ENCODE measurements at regions not wholly inside any gene's neighbourhood (a gene's known extent, or its start where the extent isn't known, plus 50 kb on each side); places are given as distances from the start of the nearest gene placed in this dataset.

DNA sequence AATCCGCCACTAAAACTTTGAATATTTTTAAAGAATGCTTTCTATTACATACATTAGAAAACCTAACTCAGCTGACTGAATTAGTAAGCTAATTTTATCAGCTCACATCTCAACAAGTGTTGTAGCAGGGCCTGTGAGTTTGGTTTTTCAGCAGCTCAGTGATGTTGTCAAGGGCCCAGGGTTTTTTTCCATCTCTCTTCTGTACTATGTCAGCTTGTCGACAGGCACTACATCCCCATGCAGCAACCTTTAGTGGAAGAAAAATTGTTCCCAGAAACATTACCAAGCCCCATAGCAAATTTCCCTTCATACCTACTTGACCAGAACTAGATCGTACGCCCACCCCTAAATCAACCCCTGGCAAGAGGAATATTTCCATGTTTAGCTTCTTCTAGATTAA is 170.3 kb upstream of the TNFAIP3 start:
- ChIA-PET POLR2A (no interaction called here), CTCF (interaction anchor here (1.0 to 3.2 kb wide), 5 partner anchors 11 to 279 kb away, joined by 3 to 11 read pairs (median 8); no protein-coding TSS in a partner anchor)
- no peak for ATAC-seq (ENCODE audit: low read depth)
- Histone ChIP-seq H3K27me3 (replicated peaks in 1 of 4; ENCODE audit: control extremely low read depth in 1 of 4, control insufficient read depth in 3 of 4, insufficient read depth in 4 of 4, low read length in 3 of 4) (no peaks in the 10 kb centered on the region), H3K4me2 (replicated peaks; ENCODE audit: low read depth, low read length, poor library complexity, severe bottlenecking) (no peak overlapping the region), H3K27ac (ENCODE audit: low read length in 2 of 2) (no peak overlapping the region), H3K4me3 (ENCODE audit: control extremely low read depth in 1 of 5, extremely low read depth in 1 of 5, insufficient read depth in 1 of 5, low read depth in 2 of 5, low read length in 4 of 5) (no peak overlapping the region), H2AFZ (ENCODE audit: insufficient read depth, low read depth, low read length, poor library complexity, severe bottlenecking) (no peak overlapping the region), H3K4me1 (ENCODE audit: control insufficient read depth in 2 of 2, insufficient read depth in 2 of 2, low read length in 2 of 2) (peaks cover 12% of the 10 kb centered on the region in 2 donors), H3K79me2 (ENCODE audit: control insufficient read depth, insufficient read depth, low read length) (no peaks in the 10 kb centered on the region), H3K36me3 (replicated peaks in 1 of 2; ENCODE audit: control extremely low read depth in 1 of 2, control insufficient read depth in 1 of 2, extremely low read depth in 1 of 2, insufficient read depth in 2 of 2, low read length in 1 of 2) (no peaks in the 10 kb centered on the region), H3K9ac (ENCODE audit: low read length) (no peak overlapping the region), H4K20me1 (ENCODE audit: control insufficient read depth, insufficient read depth, low read length, poor library complexity, severe bottlenecking) (no peaks in the 10 kb centered on the region), H3K9me3 (ENCODE audit: control extremely low read depth in 1 of 3, control insufficient read depth in 2 of 3, insufficient read depth in 1 of 3, low read length in 2 of 3) (no peaks in the 10 kb centered on the region)
- Mint-ChIP-seq H3K4me3 (no peak overlapping the region), H3K9me3 (ENCODE audit: insufficient read depth) (no peaks in the 10 kb centered on the region), H3K27ac (no peak overlapping the region), H3K27me3 (peaks cover 8% of the 10 kb centered on the region), H3K4me1 (peaks cover 12% of the 10 kb centered on the region)
- DNase-seq: no peak
- TF ChIP-seq, protein P1, sequence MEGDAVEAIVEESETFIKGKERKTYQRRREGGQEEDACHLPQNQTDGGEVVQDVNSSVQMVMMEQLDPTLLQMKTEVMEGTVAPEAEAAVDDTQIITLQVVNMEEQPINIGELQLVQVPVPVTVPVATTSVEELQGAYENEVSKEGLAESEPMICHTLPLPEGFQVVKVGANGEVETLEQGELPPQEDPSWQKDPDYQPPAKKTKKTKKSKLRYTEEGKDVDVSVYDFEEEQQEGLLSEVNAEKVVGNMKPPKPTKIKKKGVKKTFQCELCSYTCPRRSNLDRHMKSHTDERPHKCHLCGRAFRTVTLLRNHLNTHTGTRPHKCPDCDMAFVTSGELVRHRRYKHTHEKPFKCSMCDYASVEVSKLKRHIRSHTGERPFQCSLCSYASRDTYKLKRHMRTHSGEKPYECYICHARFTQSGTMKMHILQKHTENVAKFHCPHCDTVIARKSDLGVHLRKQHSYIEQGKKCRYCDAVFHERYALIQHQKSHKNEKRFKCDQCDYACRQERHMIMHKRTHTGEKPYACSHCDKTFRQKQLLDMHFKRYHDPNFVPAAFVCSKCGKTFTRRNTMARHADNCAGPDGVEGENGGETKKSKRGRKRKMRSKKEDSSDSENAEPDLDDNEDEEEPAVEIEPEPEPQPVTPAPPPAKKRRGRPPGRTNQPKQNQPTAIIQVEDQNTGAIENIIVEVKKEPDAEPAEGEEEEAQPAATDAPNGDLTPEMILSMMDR (IDR thresholded peaks at IDR 0.05): no peak
- TF ChIP-seq EZH2 (IDR thresholded peaks at IDR 0.05; ENCODE audit: borderline replicate concordance, insufficient read depth, low read depth, low read length, poor library complexity, severe bottlenecking): no peak
- intact Hi-C loops (cut with micrococcal nuclease): no loop called here
- WGBS (ENCODE audit: insufficient coverage): 100% methylated on average over 2 of the region's 4 CpGs

DNA sequence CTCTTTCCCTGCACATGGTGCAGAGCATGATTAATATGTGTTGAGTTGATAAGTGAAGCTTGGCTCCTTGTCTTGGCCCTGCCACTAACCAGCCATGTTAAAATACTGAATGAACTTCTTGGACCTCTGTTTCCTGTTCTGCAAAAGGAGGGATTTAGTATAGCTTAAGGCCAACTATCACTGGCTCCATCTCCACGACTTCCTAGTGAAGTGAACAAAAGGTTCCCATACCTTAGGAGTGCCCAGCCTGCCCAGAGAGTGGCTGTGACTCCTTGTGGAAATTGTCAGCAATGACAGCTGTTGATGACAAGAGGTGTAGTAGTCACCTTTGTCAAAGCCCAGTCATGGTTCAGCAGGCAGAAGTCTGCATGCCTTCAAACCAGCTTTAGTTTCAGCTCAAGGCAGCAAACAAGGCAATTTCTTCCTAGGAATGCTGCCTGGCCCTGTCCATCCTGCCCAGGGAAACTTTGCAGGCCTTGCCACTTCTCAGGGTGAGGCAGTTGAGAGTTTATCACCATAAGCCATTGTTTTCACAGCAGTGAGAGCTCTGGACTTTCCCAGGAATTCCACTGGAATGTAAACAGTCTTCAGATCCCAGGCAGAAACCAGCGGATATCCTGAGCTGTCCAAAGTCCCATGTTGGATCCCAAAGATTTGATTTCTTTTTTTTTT is 169.7 kb upstream of the TNFAIP3 start:
- no CpG with 5 or more reads among the region's 2 CpGs for WGBS (ENCODE audit: insufficient coverage)
- H3K27ac ChIP-seq (ENCODE audit: low read length in 2 of 2): no peak overlapping the region
- no peak overlapping the region for H3K9ac ChIP-seq (ENCODE audit: low read length)
- H3K36me3 ChIP-seq (replicated peaks in 1 of 2; ENCODE audit: control extremely low read depth in 1 of 2, control insufficient read depth in 1 of 2, extremely low read depth in 1 of 2, insufficient read depth in 2 of 2, low read length in 1 of 2): no peaks in the 10 kb centered on the region
- no peak for TF ChIP-seq EZH2 (IDR thresholded peaks at IDR 0.05; ENCODE audit: borderline replicate concordance, insufficient read depth, low read depth, low read length, poor library complexity, severe bottlenecking)
- TF ChIP-seq, protein P1 (IDR thresholded peaks at IDR 0.05): no peak
- no peaks in the 10 kb centered on the region for H3K79me2 ChIP-seq (ENCODE audit: control insufficient read depth, insufficient read depth, low read length)
- H3K4me1 ChIP-seq (ENCODE audit: control insufficient read depth in 2 of 2, insufficient read depth in 2 of 2, low read length in 2 of 2): peaks cover 12% of the 10 kb centered on the region in 2 donors
- H3K9me3 ChIP-seq (ENCODE audit: control extremely low read depth in 1 of 3, control insufficient read depth in 2 of 3, insufficient read depth in 1 of 3, low read length in 2 of 3): no peaks in the 10 kb centered on the region
- H3K9me3 Mint-ChIP-seq (ENCODE audit: insufficient read depth): no peaks in the 10 kb centered on the region
- H3K4me2 ChIP-seq (replicated peaks; ENCODE audit: low read depth, low read length, poor library complexity, severe bottlenecking): no peak overlapping the region
- no peak overlapping the region for H3K4me3 ChIP-seq (ENCODE audit: control extremely low read depth in 1 of 5, extremely low read depth in 1 of 5, insufficient read depth in 1 of 5, low read depth in 2 of 5, low read length in 4 of 5)
- ATAC-seq (ENCODE audit: low read depth) (no peak), DNase-seq (no peak)
- no peak overlapping the region for H3K4me3 Mint-ChIP-seq
- H4K20me1 ChIP-seq (ENCODE audit: control insufficient read depth, insufficient read depth, low read length, poor library complexity, severe bottlenecking): no peaks in the 10 kb centered on the region
- H3K27me3 Mint-ChIP-seq: peaks cover 8% of the 10 kb centered on the region
- no peak overlapping the region for H3K27ac Mint-ChIP-seq
- intact Hi-C loops (cut with micrococcal nuclease): no loop called here
- ChIA-PET CTCF (interaction anchor here (0.7 to 3.2 kb wide), 5 partner anchors 11 to 278 kb away, joined by 3 to 11 read pairs (median 8); no protein-coding TSS in a partner anchor), POLR2A (no interaction called here)
- no peak overlapping the region for H2AFZ ChIP-seq (ENCODE audit: insufficient read depth, low read depth, low read length, poor library complexity, severe bottlenecking)
- H3K4me1 Mint-ChIP-seq: peaks cover 12% of the 10 kb centered on the region
- no peaks in the 10 kb centered on the region for H3K27me3 ChIP-seq (replicated peaks in 1 of 4; ENCODE audit: control extremely low read depth in 1 of 4, control insufficient read depth in 3 of 4, insufficient read depth in 4 of 4, low read length in 3 of 4)
